MM.1S (cell line): ENCODE measurements at regions not wholly inside any gene's neighbourhood (a gene's known extent, or its start where the extent isn't known, plus 50 kb on each side); places are given as distances from the start of the nearest gene placed in this dataset.

Source experiments
- DNase-seq: peaks from one replicate; pipeline ENCODE4 v3.0.0-alpha.2; 2015
- H2AFZ ChIP-seq: fragments of 300-600 bp; sonication (generic); 2 replicates; pipeline ENCODE4 v1.6.0; 2016; ENCODE audit warnings: antibody characterized with exemption, low read length
- H3F3A ChIP-seq: fragments of 300-600 bp; sonication (generic); 2 replicates; pipeline ENCODE4 v1.6.1; 2016; ENCODE audit warnings: mild to moderate bottlenecking, antibody characterized with exemption, low read length, moderate library complexity, mixed read lengths; ENCODE audit not compliant: insufficient read depth
- H3K27ac ChIP-seq: fragments of 300-600 bp; sonication (generic); 2 replicates; pipeline ENCODE4 v1.5.1; 2016; ENCODE audit warnings: mild to moderate bottlenecking, low read length
- H3K27me3 ChIP-seq: fragments of 300-600 bp; sonication (generic); replicated peaks from 2 replicates; pipeline ENCODE4 v1.6.0; 2016; ENCODE audit warnings: low read length; ENCODE audit not compliant: insufficient read depth
- H3K36me3 ChIP-seq: fragments of 300-600 bp; sonication (generic); replicated peaks from 2 replicates; pipeline ENCODE4 v1.6.1; 2016; ENCODE audit warnings: mild to moderate bottlenecking, low read length, mixed read lengths; ENCODE audit not compliant: insufficient read depth
- H3K4me1 ChIP-seq: fragments of 300-600 bp; sonication (generic); 2 replicates; pipeline ENCODE4 v1.6.1; 2016; ENCODE audit warnings: low read length, mixed read lengths
- H3K4me2 ChIP-seq: fragments of 300-600 bp; sonication (generic); 2 replicates; pipeline ENCODE4 v1.6.0; 2016; ENCODE audit warnings: low read depth, low read length
- H3K4me3 ChIP-seq: fragments of 300-600 bp; sonication (generic); 2 replicates; pipeline ENCODE4 v1.5.1; 2016; ENCODE audit warnings: low read length, mixed read lengths
- H3K79me2 ChIP-seq: fragments of 300-600 bp; sonication (generic); 2 replicates; pipeline ENCODE4 v1.6.1; 2016; ENCODE audit warnings: mixed run types, low read length, mixed read lengths
- H3K9ac ChIP-seq: fragments of 300-600 bp; sonication (generic); 2 replicates; pipeline ENCODE4 v1.6.1; 2016; ENCODE audit warnings: low read length, mixed read lengths
- H3K9me2 ChIP-seq: fragments of 300-600 bp; sonication (generic); replicated peaks from 2 replicates; pipeline ENCODE4 v1.6.1; 2016; ENCODE audit warnings: mild to moderate bottlenecking, low read length, mixed read lengths; ENCODE audit not compliant: insufficient read depth
- H3K9me3 ChIP-seq: fragments of 300-600 bp; sonication (generic); replicated peaks from 2 replicates; pipeline ENCODE4 v1.6.1; 2016; ENCODE audit warnings: mild to moderate bottlenecking, low read length, mixed read lengths; ENCODE audit not compliant: insufficient read depth
- H4K20me1 ChIP-seq: fragments of 300-600 bp; sonication (generic); 2 replicates; pipeline ENCODE4 v1.6.1; 2016; ENCODE audit warnings: mild to moderate bottlenecking, low read length, moderate library complexity, mixed read lengths; ENCODE audit not compliant: insufficient read depth
- EZH2 ChIP-seq: fragments of 300-600 bp; sonication (generic); optimal IDR thresholded peaks from 2 replicates; pipeline ENCODE3; 2017; ENCODE audit warnings: low read depth, mild to moderate bottlenecking, antibody characterized with exemption, low read length, mixed read lengths
- EZH2phosphoT487 ChIP-seq: fragments of 300-600 bp; sonication (generic); IDR thresholded peaks from 2 replicates; pipeline ENCODE4 v1.6.1; 2018; ENCODE audit warnings: antibody characterized with exemption, low read length
- TF ChIP-seq, protein P1 (sequence below): fragments of 300-600 bp; sonication (generic); IDR thresholded peaks from 2 replicates; pipeline ENCODE4 v1.5.1; 2016; ENCODE audit warnings: antibody characterized with exemption, low read length, mixed read lengths

DNA sequence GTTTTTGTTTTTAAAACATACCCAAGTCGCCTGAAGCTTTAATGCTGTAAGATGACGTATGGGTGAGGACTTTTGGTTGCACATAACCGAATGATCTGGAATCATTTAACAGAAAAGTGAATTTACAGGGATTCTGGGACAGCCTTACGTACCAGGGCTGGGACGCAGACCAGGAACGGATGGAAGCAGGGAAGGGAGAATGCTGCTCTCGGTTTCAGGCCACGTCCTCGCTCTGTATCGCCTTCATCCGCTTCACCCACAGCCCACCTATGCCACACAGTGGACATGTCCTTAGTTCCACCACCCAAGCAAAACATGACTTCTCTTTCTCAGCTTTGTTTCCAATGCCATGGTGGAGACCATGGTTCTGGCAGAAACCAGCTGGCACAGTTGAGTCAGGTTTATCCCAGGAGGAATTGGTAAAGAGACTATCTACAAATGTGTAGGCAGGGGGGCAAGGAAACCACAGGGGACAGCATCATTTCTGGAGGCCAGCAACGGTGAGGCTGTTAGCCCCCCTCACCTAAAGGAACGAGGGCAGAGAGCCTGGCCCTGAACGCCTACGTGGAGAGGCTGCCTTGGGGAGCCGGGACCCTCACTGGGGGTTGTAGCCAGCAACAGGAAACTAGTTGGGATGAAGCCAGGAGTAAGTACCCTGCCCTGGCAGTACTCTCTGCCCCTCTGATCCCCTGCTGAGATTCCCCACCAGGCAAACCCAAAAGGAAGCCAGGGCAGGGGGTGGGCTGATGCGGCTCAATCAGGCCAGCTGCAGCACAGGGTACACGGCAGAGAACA is 132.5 kb downstream of the NDUFA10 start:
- Histone ChIP-seq H3K79me2 (no peaks in the 10 kb centered on the region), H3K9me3 (no peaks in the 10 kb centered on the region), H3K9ac (no peak overlapping the region), H3K9me2 (no peaks in the 10 kb centered on the region), H3K4me2 (no peak overlapping the region), H3K27ac (no peak overlapping the region), H4K20me1 (no peaks in the 10 kb centered on the region), H3K4me3 (no peak overlapping the region), H3K4me1 (no peaks in the 10 kb centered on the region), H3K27me3 (no peaks in the 10 kb centered on the region), H3K36me3 (no peaks in the 10 kb centered on the region), H3F3A (no peaks in the 10 kb centered on the region), H2AFZ (no peak overlapping the region)
- no peak for DNase-seq
- TF ChIP-seq, protein P1, sequence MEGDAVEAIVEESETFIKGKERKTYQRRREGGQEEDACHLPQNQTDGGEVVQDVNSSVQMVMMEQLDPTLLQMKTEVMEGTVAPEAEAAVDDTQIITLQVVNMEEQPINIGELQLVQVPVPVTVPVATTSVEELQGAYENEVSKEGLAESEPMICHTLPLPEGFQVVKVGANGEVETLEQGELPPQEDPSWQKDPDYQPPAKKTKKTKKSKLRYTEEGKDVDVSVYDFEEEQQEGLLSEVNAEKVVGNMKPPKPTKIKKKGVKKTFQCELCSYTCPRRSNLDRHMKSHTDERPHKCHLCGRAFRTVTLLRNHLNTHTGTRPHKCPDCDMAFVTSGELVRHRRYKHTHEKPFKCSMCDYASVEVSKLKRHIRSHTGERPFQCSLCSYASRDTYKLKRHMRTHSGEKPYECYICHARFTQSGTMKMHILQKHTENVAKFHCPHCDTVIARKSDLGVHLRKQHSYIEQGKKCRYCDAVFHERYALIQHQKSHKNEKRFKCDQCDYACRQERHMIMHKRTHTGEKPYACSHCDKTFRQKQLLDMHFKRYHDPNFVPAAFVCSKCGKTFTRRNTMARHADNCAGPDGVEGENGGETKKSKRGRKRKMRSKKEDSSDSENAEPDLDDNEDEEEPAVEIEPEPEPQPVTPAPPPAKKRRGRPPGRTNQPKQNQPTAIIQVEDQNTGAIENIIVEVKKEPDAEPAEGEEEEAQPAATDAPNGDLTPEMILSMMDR = no peak
- no peak for TF ChIP-seq EZH2phosphoT487
- TF ChIP-seq EZH2 = no peak

DNA sequence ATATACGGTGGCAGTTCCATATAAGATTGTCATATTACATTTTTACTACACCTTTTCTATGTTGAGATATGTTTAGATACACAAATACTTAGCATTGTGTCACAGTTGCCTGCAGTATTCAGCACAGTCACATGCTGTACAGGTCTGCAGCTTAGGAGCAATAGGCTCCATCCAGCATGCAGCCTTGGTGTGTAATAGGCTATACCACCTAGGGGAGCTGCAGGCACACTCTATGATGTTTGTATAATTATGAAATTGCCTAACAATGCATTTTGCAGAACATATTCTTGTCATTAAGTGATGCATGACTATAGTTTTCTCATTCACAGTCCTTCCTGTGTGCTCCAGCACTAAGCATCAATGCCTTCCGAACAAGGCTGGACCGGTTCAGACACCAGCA is 133.4 kb downstream of the NDUFA10 start:
- Histone ChIP-seq H3K9ac (no peak overlapping the region), H3K4me3 (no peak overlapping the region), H3K27me3 (no peaks in the 10 kb centered on the region), H3K9me2 (no peaks in the 10 kb centered on the region), H2AFZ (no peak overlapping the region), H4K20me1 (no peaks in the 10 kb centered on the region), H3K4me2 (no peak overlapping the region), H3K4me1 (no peaks in the 10 kb centered on the region), H3F3A (no peaks in the 10 kb centered on the region), H3K79me2 (no peaks in the 10 kb centered on the region), H3K36me3 (no peaks in the 10 kb centered on the region), H3K9me3 (no peaks in the 10 kb centered on the region), H3K27ac (no peak overlapping the region)
- DNase-seq = no peak
- TF ChIP-seq, protein P1 = no peak
- TF ChIP-seq EZH2phosphoT487 (no peak), EZH2 (no peak)

DNA sequence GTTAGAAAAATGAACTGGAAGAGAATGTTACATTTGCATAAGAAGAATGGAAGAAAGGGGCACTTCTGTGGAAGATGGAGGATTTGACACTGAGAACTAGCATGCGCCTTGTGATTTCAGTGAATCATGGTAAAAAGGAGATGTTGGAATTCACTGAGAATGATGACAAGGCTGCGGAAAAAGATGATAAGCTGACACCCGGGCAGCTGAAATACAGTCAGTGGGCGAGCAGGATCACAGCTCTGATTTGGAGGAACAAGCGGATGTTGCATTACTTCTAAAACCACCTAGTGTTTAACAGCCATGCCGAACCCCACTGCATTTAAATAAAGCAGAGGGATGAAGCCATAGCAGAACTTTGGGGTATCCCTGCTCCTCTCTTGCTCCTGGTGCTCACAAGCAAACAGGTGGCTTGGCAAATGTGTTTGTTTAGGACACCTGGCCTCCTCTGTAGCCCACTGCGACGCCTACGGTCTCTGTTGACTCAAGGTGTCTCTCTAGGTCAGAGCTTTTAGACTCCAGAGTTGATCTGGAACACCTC is 134.9 kb downstream of the NDUFA10 start:
- TF ChIP-seq, protein P1 = no peak
- TF ChIP-seq EZH2 (no peak), EZH2phosphoT487 (no peak)
- H3K4me1 ChIP-seq = no peaks in the 10 kb centered on the region

More for the DNA sequence above, 134.9 kb downstream of the NDUFA10 start:
- no peak for DNase-seq
- H3K4me3 ChIP-seq = no peak overlapping the region
- H3K9me2 ChIP-seq = no peaks in the 10 kb centered on the region
- no peak overlapping the region for H3K9ac ChIP-seq
- no peaks in the 10 kb centered on the region for H3K79me2 ChIP-seq
- H3K27me3 ChIP-seq = no peaks in the 10 kb centered on the region
- H3F3A ChIP-seq = no peaks in the 10 kb centered on the region
- no peaks in the 10 kb centered on the region for H4K20me1 ChIP-seq
- no peaks in the 10 kb centered on the region for H3K9me3 ChIP-seq
- no peak overlapping the region for H3K27ac ChIP-seq
- no peak overlapping the region for H3K4me2 ChIP-seq
- H2AFZ ChIP-seq = no peak overlapping the region
- no peaks in the 10 kb centered on the region for H3K36me3 ChIP-seq
